HPDE6-E6E7 (cell line): ENCODE measurements at regions not wholly inside any gene's neighbourhood (a gene's known extent, or its start where the extent isn't known, plus 50 kb on each side); places are given as distances from the start of the nearest gene placed in this dataset.
"Not testable (repeated sequence)": the region's sequence is repeated elsewhere in the genome, so short reads cannot be mapped to it uniquely, and the experiment has no call there.

Source experiments
- DNase-seq: peaks from one replicate; pipeline ENCODE4 v3.0.0; 2011; ENCODE audit warnings: missing footprints; ENCODE audit errors: extremely low spot score

DNA sequence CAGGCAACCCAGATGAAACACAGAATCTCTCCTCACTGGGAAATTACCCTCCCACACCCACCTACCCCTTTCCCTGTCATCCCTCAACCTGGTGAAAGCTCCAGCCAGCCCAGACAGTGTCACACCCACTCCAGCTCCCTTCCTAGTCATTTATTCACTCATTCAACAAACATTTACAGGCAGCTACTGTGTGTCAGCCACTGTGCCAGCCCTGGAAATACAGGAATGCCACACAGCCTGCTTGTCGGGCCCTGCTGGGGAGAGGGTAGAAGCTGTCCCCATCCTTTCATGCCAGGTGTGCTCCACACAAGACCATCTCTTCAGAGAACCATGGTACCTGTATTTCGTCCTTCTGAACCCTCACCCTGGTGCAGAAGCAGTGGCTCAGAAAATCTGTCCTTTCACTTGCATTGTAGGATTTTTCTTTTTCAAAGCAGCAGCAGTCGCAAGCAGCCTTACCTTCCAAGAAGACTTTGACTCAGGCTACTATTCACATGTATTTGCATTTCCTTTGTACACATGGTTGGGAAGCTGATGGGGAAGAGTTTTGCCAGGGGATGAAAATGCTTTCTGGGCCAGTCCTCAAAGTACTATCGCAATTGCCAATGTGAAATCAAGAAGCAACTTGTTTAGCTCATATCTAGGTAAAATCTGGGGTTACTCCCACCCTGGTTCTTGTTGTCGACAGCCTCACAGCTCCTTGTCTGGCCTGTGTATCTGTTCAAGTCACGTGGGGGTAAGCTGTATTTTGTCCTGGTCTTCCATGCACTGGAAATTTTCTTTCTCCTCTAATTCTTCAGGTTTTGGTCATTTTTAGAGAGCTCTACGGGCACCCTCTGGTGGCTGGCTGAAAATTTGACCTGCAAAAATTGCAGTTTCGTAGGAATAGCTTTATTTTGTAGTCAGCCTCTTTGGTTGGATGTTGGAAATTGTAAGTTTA, 147.4 kb upstream of the EGLN3 start:
- DNase-seq = no peak

DNA sequence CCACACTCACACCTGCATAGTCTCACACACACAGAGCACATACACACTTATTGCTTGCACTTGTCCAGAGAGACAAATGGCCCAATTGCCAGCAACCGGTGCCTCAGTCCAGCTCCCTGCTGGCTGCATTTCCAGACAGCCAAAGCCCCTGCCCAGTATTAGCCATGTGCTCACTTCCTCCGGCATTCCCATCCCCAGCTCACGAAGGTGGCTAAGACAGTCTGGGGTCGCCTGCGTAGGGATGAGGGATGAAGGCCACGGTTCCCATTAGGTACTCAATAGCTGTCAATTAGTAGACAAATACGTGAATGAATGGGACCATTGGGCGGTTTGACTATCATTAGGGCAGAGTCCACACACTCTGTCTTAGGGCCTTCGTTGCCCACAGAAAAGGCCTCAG, 146.8 kb upstream of the EGLN3 start:
- no peak for DNase-seq

DNA sequence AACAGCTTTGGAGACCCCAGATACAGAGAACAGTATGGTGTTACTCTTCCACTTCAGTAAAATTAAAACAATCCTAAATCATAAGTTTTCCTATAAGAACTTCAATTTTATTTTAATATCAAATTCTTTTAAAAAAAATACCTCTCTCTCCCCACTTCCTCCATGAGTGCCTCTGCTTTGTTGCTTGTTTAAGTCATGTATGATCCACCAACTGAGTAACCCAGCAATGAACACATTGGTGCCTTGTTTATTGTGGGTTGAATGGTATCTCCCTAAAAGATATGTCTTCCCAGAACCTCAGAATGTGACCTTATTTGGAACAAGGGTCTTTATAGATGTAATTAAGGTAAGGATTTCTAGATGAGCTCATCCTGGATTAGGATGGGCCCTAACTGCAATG, 143.5 kb upstream of the EGLN3 start:
- DNase-seq = no peak

DNA sequence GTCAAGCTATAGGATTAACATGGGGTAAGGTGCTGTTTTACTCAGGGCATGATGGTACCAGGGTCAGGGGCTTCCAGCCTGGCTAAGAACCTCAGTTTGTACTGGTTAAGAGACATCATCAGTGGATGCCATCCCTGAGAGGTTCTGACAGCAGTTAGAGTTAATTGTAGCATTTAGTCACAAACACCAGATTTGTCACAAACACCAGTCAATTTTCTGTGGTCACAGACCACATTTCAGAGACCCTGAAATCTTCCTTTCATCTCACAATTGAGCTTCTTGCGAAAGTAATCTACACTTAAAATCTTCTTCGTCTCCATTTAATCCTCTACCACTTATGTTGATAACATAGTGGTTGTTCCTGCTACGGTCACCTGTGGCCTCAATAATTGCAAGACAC, 143.0 kb upstream of the EGLN3 start:
- no peak for DNase-seq

DNA sequence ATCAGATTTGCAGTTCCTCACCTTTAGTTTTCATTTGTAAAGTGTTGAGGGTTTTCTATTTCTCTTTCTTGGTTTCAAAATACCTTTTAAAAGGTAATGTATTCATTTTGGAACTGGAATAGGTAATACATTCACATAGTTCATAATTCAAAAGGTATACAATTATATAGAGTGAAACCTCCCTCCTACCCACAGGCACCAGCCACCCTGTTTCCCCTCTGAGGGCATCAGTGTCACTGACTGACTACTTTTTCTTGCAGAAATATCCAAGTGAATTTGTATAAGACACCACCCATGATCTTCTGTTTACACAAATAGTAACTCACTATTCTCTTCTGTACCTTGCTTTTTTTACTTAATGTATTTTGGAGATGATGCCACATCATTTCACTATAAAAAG, 139.6 kb upstream of the EGLN3 start:
- DNase-seq = no peak

DNA sequence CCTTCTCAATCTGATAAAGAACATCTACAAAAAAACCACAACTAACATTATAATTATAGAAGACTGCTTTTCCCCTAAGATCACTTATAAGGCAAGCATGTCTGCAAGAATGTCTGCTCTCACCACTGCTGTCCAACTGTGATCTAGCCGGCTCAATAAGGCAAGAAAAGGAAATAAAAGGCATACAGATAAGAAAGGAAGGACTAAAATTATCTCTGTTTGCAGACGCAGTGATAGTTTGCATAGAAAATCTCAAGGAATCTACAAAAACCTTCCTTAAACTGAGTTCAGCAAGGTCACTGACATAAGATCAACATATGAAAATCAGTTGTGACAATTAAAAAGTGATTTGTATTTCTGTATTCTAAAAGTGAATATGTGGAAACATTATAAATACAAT, 138.0 kb upstream of the EGLN3 start:
- no peak for DNase-seq

DNA sequence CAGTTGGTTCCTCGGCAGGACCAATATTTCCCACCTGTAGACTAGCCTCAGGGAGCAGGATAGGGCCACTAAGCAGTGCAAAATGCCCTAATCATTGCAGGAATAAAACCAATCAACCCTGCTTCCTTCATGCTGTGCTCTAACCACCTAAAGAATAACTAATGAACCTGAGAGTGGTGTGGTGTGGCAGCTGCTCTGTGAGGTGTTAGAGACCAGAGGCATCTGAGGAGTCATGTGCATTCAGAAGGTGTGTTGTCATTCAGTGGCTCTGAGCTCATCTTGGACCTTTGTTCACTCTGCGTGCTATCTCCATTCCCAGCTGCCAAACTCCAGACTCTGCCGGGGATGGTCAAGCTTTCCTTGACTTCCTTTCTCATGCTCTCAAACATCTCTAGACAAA, 136.7 kb upstream of the EGLN3 start:
- no peak for DNase-seq

DNA sequence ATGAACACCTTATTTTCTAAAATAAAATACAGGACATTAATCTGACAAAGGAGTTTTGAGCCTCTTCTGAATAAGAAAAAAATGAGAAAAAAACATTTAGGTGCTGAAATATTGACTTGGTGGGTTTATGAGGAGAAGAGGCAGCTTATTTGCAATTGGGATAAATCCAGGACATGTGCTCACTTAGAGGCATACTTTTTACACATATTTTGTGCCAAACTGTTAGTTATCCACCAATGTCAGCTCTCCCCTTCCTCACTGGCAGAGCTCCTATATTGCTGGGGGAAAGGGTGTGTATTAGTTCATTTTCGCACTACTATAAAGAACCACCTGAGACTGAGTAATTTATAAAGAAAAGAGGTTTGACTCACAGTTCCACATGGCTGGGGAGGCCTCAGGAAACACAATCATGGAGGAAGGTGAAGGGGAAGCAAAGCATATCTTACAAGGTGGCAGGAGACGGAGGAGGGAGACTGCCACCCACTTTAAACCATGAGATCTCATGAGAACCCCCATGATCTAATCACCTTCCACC, 135.4 kb upstream of the EGLN3 start:
- DNase-seq = no peak

DNA sequence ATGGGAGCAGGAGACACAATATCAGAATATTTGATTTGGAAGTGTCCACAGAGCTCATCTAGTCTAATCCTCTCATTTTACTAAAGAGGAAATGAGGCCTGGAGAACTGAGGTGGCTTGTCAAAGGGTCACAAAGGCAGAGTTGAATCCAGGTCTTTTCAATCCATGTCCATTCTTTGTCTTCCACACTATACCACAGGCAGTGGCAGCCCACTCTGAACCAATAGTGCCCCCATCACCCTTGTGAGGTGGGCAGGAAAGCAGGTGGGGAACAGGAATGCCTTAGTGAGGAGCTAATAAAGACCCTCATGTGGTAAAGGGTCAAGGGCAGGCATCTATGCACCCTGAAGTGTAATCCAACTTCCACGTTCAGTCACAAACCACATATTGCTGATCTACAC, 134.8 kb upstream of the EGLN3 start:
- no peak for DNase-seq

DNA sequence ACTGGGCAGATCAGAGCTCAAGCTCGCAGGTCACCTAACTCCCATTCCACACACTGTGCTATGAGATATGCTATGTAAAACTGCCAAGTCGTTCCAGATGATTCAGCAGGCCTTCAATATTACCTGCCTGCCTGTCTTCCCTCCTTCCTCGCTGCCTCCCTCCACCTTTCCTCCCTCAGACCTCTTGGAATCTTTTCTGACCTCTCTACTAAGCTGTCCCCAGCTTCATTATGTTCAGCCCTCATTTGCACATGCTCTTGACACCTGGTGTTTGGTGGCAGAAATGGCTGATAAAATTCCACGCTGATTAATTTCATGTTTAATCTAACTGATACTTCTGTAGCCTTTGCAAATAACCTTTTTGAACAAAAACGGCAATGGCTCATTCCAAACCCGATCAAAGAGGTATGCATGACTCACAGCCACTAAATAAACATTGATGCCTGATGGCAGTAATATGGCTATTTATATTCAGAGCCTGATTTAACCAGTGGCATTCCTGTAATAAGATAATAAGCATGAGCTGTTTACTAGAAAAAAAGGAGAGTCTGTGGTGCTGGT, 130.8 kb upstream of the EGLN3 start:
- peak; percentile 47 for DNase-seq

DNA sequence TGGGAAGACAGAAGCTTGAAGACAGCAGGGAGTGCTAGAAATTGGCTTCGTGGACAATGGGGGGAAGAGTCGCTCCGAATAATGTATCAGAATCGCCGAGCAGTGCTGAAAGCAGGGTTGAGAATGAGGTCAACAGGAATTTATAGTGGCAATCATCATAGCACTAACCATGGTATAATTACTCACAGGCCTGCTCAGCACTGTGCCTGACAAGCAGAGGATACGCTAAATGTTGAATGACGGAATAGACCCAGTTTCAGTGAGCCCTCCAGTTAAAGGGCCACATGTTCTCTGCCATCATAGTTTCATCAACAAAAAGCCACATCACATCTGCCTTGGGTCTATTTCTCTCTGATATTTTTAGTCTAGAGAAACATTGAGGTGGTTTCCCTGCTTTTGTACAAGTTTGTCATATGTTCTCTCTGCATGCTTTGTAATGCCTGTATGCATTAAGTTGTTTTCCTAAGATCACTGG, 130.3 kb upstream of the EGLN3 start:
- DNase-seq = no peak

DNA sequence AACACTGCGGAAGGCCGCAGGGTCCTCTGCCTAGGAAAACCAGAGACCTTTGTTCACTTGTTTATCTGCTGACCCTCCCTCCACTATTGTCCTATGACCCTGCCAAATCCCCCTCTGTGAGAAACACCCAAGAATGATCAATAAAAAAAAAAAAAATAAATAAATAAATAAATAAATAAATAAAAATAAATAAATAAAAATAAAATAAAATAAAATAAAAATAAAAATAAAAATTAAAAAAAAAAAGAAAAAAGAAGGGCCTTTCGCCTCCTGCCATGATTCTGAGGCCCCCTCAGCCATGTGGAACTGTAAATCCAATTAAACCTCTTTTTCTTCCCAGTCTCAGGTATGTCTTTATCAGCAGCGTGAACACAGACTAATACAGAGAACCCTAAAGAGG, 128.8 kb upstream of the EGLN3 start:
- not testable (repeated sequence) for DNase-seq

DNA sequence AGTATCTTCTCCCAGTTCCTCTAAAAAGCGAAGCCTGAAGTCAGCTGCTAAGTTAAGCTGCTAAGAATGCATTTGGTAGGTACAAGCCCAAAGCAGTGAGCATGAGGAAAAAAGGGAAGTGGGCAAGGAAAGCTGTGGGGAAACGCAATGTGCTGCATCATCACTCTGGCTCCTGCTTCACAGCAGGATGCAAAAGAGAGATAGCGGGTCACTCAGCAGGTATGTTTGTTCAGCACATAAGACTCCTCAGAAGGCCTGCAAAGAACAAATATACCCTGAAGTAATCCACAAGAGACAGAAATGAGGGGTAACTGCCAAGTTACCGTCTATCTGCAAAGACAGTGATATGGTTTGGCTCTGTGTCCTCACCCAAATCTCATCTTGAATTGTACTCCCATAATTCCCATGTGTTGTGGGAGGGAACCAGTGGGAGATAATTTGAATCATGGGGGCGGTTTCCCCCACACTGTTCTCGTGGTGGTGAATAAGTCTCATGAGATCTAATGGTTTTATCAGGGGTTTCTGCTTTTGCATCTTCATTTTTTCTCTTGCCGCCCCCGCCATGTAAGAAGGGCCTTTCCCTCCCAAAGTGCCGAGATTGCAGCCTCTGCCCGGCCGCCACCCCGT, 127.4 kb upstream of the EGLN3 start:
- DNase-seq = no peak

DNA sequence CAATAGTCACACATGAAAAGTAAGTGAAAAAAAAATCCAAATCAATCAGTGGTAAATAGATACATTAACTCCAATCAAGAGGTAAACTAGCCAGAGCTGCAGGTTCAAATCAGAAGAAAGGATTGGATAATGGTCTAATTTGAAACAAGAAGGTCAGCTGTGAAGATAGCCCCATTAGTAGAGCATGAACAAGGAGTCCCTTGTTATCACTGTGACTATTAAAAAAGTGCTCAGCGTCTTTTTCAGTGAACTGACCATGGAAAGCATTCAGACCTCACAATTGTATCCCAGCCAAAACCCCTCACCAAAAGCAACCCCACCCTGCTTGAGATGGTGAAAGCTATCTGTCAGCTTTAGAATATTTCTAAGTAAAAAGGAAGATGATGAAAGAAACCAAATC, 125.0 kb upstream of the EGLN3 start:
- DNase-seq = no peak

DNA sequence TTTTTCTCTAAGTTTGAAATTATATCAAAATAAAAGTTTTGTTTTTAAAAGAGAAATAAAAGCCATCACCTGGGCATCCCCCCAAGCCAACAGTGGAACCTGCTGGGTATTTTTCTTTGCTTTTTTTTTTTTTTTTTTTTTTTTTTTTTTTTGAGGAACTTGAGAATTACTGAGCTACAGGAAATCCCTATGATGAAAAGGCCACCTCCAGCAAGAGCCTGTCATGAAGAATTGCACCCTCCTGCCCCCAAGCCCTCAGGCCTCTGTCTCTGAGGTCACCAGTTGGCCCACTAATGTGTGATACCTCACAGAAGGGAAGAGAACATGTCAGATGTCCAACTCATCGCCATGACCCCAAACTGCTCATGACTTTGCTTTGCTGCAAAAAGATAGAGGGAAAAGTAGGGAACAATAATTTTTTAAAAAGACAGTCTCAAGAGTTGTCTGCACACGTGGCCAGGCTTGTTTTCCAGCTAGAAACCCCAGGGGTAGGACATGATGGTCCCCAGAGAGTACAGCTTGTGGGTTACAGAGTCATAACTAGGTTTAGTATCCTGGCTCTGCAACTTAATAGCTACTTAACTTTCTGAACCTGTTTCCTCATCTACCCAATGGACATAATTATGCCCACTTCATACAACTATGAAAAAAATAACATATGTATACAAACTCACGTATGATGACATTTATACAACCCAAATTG, 124.3 kb upstream of the EGLN3 start:
- DNase-seq = no peak

DNA sequence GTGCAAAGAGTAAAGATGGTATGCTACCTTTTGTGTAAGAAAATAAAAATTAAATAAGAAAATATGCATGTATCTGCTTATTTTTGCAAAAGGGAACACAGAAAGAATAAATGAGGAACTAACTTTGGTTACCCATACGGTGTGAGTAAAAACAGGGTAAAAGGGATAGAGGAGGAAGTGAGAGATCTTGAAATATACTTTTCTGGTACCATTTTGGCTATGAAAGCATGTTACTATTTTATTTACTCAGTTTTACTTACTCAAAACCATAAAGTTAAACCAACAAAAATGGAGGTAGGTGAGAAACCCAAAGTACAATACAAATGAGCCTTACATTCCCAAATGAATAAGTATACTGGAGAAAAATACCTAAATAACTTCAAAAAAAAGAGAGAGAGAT, 122.0 kb upstream of the EGLN3 start:
- no peak for DNase-seq

DNA sequence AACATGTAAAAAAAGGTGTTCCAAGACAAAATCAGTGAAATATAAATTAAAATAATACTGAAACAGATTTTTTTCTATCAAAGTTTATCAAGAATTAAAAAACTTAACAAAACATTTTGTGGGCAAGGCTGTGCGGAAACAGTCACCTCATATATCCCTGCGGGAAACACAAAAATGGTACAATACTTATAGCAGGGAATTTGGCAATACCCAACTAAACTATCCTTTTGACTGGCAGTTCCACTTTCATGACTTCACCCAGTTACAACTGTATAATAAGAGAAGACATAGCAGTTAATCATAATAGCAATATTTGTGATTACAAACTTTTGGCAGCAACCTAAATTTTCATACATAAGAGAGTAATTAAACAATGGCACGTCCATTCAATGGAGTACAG, 121.5 kb upstream of the EGLN3 start:
- no peak for DNase-seq

DNA sequence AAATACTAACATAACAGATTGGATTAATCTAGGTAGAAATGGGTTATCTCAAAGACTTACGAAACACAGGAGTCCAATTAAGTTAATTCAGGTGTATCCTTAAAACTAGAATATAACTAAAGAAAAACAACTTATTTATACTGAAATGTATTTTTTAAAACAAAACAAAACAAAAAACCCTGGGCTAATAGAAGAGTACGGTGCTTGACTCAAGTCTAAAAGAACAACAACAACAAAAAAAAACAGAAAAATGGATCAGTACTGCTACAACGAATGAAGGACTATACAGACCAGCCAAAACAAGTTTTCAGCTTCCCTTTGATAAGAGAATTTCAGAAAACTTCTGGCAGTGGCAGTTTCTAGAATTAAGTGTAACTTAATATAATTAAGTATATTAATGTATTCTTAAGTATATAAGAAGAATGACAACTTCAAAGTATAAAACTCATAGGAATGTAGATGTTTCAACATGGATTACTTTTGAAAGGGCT, 120.1 kb upstream of the EGLN3 start:
- no peak for DNase-seq

DNA sequence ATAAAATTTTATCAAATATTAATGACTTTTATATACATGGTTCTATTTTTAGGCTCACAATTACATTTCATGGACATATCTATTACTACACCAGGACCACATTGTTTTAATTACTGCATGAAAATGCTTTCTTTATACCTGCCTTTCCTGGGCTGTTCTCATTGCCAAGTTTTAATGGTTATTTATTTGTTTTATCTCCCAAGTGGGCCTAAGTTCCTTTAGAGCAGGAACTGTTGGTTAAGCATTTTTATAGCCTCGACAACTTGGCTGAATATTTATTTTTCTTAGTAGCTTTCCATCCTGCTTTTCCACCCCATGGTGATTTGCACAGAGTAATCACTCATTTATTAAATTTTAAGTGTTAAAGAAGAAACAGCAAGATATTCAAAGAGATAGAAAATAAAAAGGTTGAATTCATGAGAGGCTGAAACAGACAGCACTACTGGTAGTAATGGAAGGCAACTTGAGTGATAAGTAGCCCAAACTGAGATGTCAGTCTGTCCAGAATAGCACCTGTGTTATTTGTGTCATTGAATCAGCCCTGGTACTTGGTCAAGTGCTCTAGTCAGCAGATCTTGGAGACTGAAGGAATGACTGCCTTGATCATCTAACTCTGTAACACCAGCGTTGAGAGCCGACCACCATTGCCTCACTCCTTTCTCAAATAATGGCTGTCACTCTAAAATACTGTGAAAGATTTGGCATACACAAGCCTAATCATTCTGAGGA, 119.1 kb upstream of the EGLN3 start:
- no peak for DNase-seq

DNA sequence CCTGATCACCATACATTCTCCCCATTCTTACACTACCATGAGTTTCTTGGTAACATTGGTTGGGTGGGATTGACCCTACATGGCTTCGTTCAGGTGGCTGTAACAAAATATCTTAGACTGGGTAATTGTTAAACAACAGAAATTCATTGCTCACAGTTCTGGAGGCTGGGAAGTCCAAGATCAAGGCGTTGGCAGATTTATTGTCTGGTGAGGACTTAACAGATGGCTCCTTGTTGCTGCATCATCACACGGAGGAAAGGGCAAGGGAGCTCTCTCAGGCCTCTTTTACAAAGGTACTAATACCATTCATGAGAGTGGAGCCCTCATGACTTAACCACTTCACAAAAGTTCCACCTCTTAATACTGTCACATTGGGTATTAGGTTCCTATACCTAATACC, 116.7 kb upstream of the EGLN3 start:
- no peak for DNase-seq

DNA sequence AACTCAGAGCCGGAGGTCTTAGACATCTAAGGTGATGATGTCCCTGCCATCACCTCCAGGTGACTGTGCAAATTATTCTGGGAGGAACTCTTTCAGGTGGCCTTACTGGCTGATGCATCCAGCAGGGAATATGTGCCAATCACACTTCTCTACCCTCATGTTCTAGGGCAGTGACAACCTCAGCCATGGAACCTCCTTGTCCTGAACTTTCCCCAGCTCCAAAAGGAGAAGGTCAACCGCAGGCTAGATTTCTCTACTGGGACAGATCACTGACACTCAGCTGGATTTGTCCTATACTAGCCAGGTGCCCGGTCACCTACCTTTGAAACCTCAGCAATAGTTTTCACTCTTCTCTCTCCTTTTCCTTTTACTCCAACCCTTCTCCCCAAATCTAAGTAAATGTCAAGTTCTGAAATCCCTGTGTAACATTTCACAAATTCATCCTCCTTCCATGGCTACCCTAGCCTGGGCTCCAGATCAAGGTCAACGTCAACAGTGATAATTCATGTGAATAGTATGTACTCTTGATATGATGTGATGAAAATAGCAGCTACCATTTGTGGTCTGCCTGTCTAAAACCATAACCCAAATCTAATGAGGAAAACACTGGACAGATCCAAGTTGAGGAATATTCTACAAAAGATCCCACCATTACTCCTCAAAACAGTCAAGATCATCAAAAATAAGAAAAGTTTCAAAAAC, 115.0 kb upstream of the EGLN3 start:
- no peak for DNase-seq
